GM21528 (cell line): ENCODE measurements at regions not wholly inside any gene's neighbourhood (a gene's known extent, or its start where the extent isn't known, plus 50 kb on each side); places are given as distances from the start of the nearest gene placed in this dataset.

Source experiments
- ATAC-seq: cut with Tn5 transposase; IDR thresholded peaks from one replicate; pipeline ENCODE4 v1.9.1; 2021; ENCODE audit warnings: mild to moderate bottlenecking, moderate library complexity; ENCODE audit not compliant: unreplicated experiment, low FRiP score

DNA sequence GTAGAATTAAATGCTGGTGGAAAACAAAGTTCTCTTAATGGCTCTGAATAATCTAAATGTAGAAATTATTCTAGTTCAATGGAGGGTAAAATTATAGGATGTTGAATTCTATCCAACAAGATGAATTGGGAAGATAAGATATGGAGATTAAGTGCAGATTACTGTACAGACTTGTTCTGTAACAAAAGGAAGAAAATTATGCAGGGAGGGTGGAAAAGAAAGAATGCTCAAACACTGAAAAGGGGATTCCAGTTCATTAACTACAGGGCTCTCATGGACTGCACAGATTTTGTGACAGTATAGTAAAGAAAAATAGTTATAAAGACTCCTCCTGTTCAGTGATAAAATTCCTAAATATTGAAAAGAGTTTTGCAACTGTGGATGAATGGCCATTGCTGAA lies 1794.0 kb upstream of the PCDH7 start:
- ATAC-seq = no peak

DNA sequence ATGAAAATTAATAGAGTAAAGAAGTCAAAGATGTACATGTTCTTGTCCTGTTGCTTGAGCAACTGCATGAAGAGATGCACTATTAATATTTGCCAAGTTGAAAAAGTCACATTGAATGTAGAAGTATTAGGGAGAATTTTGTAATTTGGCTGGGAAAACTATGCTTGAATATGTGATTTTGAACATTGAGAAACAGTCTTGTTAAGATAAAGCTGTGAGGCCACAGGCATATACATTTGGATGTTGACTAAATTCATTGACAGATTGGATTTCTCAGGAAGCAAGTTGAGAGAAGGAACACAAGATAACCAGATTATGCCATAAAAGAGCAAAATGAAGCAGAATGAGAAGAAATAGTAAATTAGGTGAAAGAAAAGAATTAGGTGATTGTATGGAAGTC lies 1777.5 kb upstream of the PCDH7 start:
- ATAC-seq = no peak

DNA sequence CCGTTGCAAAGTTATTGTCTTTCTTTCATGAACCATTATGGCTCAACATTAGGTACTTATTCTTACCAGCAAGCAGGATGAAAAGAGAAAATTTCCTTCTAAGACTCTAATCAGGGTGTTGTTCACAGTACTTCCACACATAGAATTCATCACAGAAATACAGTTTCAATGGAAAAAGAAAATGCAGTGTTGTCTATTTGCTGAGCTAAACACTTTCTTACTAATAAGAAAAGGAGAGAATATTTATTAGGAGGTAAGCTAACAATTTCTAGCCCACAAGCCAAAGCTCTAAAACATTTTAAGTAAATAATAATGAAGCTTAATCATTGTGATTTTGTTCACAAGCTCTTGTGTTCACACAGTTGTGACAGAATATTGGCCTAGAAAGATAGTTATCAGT lies 1772.8 kb upstream of the PCDH7 start:
- ATAC-seq = no peak

DNA sequence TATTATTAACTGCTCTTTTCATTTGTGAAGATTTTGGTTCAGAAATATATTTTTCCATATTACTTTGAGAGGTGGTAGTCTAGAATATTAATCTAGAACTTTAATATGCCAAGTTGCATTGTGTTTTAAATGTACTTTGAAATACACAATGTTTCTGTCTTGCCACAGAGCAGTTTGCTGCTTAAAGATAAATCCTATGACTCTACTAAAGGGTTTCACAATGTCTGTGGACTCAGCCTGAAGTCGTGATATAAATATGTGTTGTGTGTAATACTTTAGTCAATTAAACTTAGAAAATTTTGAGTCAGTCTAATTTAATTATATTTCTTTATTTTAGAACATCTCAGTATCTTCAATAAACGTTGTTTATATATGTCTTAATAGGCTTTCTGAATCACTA lies 1771.7 kb upstream of the PCDH7 start:
- no peak for ATAC-seq

DNA sequence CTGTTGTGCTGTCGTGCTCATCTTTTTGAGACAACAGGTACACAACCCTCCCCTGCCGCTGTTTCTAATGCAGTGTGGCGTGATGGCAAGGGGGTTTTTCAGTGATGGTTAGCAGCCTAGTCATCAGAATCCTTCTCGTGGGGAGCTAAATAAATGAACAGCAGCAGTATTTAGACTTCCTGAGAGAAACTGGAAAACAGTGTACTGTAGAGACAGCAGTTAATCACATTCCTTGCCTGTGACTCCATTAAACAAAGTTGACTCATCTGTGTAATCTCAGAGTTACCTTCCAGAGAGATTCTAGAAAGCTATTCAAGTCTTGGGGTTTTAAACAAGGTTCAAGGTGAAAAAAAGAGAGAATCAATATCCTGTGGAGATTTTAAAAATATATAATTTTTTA lies 1753.2 kb upstream of the PCDH7 start:
- ATAC-seq = no peak

DNA sequence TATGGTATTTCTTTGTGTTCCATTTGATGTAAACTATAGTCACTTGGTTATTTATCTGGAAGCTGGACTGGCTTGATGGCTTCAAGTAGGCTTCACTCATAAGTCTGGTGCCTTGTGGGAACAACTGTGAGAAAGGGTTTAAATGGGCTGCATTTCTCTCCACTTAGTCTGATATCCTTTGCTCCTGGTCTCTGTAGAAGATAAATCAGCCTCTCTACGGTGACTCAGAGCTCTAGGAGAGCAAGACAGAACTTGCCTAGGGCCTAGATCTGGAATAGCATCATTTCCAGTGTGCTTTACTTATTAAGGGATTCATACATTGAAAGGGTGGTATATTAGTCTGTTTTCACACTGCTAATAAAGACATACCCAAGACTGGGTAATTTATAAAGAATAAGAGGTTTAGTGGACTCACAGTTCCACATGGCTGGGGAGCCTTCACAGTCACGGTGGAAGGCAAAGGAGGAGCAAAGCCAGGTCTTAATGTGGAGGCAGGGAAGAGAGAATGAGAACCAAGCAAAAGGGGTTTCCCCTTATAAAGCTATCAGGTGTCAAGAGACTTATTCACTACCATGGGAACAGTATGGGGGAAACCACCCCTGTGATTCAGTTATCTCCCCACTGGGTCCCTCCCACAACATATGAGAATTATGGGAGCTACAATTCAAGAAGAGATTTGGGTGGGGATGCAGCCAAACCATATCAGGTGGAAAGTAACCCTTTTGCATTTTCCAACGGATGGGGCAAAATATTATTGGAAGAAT lies 1746.4 kb upstream of the PCDH7 start:
- ATAC-seq = no peak

DNA sequence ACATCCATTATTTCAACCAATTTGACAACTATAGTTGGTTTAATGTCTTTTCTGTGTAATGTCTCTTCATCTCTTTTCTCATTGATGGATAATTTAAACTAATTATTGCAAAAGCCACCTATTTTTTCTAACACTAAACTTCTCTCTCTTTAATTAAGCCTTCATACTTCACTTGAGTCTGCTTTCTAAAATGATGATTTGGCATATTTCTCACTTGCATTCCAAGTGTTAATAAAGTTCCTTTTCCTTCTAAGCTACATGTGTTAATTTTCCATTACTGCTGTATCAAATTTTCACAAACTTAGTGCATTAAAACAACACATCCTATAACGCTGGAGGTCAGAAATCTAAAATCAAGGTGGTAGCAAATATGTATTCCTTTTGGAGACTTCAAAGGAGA lies 1743.8 kb upstream of the PCDH7 start:
- no peak for ATAC-seq

DNA sequence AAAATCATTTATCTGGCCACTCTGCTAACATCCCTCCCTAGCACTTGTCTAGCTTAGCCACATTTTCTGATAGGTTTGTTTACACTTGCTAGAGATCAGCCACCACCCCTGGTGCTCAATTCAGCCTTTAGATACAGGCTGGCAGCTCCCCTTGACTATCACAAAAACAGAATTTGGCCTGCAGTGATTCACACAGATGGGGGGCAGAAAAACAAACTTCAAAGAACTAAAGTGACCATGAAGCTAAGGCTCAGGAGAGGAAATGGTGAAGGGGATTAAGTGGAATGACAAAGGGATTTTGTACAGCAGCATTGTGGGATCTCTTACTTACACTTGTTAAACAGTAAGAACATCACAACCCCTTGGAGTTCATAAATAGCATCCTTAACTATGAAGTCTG lies 1718.0 kb upstream of the PCDH7 start:
- ATAC-seq = no peak

DNA sequence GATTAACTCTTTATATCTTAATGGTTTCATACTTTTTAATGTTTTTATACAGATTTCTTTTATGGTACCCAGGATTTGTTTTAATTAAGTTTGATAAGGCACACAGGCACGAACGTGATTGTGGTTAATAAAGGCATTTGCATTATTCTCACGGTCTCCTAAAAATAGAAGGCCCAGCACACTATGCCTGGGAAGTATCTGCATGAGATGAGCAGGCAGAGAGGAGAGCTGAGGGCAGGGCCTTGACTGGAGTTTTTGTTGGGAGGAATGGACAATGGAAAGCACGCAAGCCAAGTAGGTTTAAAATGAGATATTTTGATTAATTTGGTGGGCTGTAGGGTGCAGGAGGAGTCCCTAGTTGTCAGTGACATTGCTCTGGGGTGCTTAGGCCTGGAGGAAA lies 1714.3 kb upstream of the PCDH7 start:
- ATAC-seq = no peak

DNA sequence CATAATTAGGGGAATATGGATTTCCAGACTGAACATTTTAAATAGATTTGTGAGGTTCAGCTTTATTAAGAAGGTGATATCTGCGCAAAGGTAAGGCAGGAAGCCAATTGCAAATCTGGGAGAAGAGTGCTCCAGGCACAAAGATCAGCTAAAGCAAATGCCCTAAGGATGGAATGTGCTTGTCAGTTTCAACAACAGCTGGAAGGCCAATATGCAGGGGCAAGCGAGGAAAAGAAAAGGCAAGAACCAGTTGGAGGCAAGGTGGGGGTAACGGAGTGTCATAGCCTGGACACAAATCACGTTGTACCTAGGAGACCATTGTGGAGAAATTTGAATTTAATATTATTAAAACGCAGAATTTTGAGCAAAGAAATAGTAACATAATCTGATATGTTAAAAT lies 1710.3 kb upstream of the PCDH7 start:
- ATAC-seq = no peak

DNA sequence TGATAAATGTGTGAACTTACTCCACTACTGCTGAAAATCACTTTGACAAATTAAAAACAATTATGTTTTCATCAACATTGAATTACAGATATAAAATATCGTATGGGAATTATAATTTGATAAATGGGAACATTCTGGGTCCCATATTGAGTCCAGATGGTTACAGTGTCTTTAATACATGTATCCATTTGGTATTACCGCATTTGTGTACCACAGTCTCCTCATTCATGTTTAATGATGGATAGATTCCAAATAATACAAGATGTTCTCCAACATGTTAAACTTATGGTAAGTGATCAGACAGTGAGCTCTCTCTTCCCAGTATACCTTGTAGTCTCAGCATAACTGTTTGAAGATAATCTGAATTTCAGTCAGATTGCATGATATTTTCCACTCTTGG lies 1706.8 kb upstream of the PCDH7 start:
- ATAC-seq = no peak

DNA sequence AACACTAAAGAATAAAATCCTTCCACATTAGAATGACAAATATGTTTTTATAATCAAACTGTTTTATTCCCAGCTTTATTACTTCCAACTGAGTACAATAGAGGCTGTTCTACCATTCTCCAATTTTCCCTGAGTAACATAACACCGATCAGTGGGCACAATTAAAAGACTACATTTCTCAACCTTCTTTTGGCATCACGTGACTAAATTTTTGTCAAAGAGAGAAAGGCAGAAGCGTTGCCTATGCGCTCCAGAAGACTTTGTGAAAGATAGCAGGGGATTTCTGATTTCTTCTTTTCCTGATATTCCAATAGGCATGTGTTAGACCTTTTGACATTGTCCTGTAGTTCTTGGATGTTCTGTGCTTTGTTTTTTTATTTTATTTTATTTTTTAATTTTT lies 1705.6 kb upstream of the PCDH7 start:
- no peak for ATAC-seq

DNA sequence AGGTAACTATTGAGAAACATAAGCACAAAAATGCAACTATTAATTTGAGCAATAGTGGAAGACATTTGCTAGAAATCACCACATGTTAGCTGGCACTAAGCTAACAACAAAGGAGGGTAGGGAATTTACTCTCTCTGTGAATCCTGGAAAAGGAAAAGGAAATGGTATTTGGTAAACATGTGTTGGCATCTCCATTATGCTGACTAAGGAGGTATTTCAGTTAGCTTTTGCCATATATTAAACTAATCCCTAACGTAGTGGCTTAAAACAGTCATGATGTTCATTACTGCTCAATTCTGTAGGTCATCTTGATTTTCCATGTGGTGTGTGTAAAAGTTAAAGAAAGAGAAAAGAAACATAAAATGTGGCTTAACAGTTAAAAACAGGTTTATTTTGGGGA lies 1686.5 kb upstream of the PCDH7 start:
- no peak for ATAC-seq

DNA sequence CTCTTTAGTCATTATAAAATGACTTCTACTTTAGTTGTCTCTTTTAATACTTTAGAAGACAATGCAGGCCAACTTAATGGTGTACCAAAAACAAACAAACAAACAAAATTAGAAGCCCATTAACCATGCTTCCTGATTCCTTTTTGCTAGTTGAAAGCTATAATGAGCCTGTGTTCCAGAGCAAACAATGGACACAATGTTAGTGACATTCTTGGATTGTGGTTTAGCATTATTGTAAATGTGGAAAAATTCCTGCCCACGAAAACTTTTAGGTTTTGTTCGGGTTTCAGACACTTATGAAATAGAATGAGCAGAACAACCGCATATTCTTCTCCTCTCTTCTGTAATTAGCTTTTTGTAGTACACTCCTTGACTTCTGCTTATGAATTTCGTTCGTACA lies 1682.7 kb upstream of the PCDH7 start:
- ATAC-seq = no peak

DNA sequence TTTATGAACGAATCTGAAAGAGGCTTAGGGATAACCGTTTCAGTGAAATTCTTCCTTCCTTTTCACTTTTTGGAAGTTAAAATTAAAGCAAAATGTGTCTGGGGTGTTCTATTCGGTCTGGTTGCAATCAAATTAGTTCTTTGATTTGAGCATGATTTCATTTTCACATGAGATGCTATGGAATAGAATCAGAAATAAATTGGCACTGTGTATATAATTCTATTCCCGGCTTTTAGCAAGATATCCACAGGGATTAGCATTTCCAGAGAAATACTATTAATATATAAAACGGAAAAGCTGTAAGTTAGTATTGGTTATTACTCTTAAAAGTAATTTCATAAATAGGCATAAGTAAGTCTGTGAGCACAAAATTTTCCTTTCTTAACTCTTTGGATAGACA lies 1676.8 kb upstream of the PCDH7 start:
- ATAC-seq = no peak

DNA sequence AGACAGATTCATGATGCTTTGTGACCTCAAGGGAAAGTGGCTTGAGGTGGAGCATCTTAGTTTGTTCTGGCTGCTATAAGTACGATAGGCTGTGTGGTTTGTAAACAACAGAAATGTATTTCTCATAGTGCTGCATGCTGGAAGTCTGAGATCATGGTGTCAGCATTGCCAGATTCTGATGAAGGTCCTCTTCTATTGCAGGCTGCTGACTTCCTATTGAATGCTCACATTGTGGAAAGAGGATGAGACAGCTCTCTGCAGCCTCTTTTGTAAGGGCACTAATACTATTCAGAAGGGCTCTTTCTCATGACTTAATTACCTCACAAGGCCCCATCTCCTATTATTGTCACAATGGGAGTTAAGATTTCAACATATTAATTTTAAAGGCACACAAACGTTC lies 1674.0 kb upstream of the PCDH7 start:
- ATAC-seq = no peak

DNA sequence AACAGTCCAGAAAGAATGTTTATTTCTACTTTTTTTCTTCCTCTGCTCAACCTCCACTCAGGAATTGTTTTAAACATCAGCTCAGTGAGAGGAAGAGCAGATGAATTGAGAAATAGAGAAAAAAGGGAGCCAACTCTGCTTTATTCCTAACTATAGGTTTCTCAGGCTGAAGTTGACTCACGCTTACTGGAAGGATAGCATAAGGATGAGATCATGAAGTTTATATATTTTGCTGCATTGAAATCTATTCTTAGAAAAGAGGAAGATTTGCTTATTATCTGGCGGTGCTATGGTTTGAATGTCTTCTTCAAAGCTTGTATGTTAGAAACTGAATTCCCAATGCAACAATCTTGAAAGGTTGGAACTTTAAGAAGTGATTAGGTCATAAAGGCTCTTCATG lies 1673.4 kb upstream of the PCDH7 start:
- ATAC-seq = no peak

DNA sequence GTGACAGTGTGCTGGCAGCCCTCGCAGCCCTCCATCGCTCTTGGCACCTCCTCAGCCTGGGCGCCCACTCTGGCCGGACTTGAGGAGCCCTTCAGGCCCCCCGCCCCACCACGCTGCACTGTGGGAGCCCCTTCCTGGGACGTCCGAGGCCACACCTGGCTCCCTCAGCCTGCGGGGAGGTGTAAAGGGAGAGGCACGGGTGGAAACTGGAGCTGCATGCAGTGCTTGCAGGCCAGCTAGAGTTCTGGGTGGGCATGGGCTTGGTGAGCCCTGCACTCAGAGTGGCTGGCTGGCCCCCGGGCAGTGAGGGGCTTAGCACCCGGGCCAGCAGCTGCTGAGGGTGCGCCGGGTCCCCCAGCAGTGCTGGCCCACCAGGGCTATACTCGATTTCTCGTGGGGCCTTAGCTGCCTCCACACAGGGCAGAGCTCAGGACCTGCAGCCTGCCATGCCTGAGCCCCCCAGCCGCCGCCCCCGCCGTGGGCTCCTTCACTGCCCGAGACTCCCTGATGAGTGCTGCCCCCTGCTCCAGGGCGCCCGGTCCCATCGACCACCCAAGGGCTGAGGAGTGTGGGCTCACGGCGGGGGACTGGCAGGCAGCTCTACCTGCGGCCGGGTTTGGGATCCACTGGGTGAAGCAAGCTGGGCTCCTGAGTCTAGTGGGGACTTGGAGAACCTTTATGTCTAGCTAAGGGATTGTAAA lies 1672.7 kb upstream of the PCDH7 start:
- no peak for ATAC-seq

DNA sequence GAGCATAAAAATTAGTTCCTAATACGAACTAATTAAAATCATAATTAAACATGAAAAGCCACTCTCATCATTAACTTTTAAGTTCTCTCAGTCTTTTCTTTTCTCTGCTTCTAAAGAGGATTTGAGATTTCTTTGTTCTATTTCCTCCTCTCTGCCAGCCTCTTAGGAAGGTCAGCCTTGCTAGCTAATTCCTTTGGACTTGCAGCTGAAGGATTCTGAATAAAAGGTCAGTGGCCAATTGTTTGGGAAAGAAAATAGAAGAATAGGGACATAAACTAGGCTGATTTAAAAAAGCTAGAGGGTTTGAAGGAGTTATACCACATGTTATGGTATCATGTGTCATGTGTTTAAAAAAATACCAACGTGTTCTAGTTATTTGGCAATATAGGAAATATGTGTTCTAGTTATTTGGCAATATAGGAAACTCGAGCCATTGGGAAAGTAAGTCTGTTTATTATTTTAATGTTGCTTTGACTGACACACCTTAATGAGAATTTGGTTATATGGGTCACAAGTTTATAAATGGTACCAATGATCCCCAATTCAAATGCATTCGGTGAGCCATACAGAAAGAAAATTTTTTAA lies 1668.7 kb upstream of the PCDH7 start:
- ATAC-seq = no peak

DNA sequence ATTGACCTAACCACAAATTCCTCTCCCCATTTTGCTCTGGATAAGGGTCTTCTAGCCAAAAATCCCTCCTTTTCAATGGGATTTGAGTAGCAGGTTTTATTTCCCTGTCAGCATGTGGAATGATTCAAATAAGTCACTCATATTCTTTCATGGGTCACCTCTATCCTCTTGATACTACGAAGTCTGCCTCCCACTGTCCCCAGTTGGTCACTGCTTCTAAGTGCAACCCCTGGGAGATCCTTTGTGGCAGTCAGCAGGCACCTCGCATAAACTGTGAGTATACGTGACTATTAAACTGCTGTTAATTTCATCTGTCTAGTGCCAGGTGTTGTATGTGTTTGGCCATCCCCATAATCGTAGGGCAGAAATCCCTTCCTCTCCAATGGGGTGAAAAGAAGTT lies 1667.9 kb upstream of the PCDH7 start:
- ATAC-seq = no peak

DNA sequence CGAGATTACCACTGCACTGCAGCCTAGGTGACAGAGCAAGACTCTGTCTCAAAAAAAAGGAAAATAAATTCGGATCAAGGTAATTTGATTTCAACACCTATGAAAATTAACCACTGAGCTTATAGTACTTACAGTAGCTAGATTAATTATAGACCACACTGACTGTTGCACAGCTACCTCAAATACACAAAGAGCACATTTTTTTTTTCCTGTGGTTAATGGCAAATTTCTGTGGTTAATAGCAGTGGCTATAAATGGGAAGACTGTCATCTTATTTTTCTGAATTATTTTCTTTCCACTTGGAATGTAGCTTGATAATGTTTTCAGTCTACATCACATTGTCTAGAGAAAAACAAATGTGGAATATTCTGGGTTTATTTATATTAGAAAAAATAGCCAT lies 1661.6 kb upstream of the PCDH7 start:
- ATAC-seq = no peak

DNA sequence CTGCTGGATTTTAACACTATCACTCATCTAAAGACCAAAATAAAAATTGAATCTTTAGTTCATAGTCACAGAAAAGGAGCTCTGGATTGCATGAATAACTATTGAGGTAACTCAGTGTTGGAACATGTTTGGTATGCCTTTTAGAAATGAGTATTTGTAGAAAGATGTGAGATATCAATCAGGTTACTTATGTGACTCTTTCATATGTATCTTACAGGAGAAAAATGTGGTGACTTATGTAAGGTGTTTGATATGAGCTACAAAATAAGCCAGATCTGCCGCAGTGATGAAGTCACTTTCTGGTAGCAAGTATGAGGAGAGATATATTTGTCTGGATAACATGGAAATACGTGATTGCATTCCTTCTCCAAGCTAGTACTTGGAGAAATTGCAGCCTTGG lies 1653.3 kb upstream of the PCDH7 start:
- ATAC-seq = no peak
